HCT116 (cell line): ENCODE measurements at regions not wholly inside any gene's neighbourhood (a gene's known extent, or its start where the extent isn't known, plus 50 kb on each side); places are given as distances from the start of the nearest gene placed in this dataset.

Experiments used
- ATAC-seq: fragments of 200-7000 bp; cut with Tn5 transposase; 2 replicates; pipeline ENCODE4 v1.9.1; 2020; ENCODE audit warnings: mild to moderate bottlenecking, moderate library complexity
- BruUV-seq: library from RNA; stranded (reverse); fragments of 400-500 nt; replicated peaks from 2 replicates; lab custom pipeline; 2021; lab: Mats Ljungman, UMichigan
- CTCF ChIA-PET: fragments of 300-600 bp; sonication (Branson Sonifier 250); formaldehyde crosslinking; loops from one replicate; lab custom pipeline; 2021; ENCODE audit warnings: antibody characterized with exemption; lab: Charles Lee
- POLR2A ChIA-PET: fragments of 300-600, 350-600 bp; sonication (Branson Sonifier 250); formaldehyde crosslinking; loops from one replicate; lab custom pipeline; 2021; ENCODE audit warnings: antibody characterized with exemption; lab: Charles Lee
- RAD21 ChIA-PET, 2 experiments: fragments of 300-600 bp; sonication (Branson Sonifier 250); formaldehyde crosslinking; loops; one replicate each; lab custom pipeline; 2023; ENCODE audit warnings: low total read pairs in 2 of 2; ENCODE audit not compliant: uncharacterized antibody in 2 of 2, unreplicated experiment in 2 of 2, low non-redundant PET in 1 of 2; lab: Charles Lee
- DNase-seq: peaks from one replicate; pipeline ENCODE4 v3.0.0-alpha.2; 2010; ENCODE audit warnings: low read depth, low spot score
- H2AFZ ChIP-seq: fragments of 200-600 bp; shearing (Covaris generic), sonication (generic); 2 replicates; pipeline ENCODE4 v1.6.1; 2017; ENCODE audit warnings: low read depth, mixed run types, mixed read lengths, antibody characterized with exemption, low read length; ENCODE audit not compliant: poor library complexity, severe bottlenecking
- H3K27ac ChIP-seq: 2 replicates; pipeline ENCODE4 v1.5.1; 2012; ENCODE audit warnings: low read depth, low read length
- H3K27me3 ChIP-seq: fragments of 200-600 bp; sonication (generic); 2 replicates; pipeline ENCODE4 v1.6.1; 2016; ENCODE audit warnings: mixed run types, low read length, mixed read lengths; ENCODE audit not compliant: insufficient read depth
- H3K36me3 ChIP-seq, 2 experiments: fragments of 200-500 bp in 1 of 2; fragments of 200-600 bp in 1 of 2; sonication (Bioruptor generic) in 1 of 2; sonication (generic) in 1 of 2; 2 replicates each; pipeline versions ENCODE4 v1.5.1 to v1.6.1; 2014 to 2016; ENCODE audit warnings: low read length in 2 of 2, inconsistent platforms in 1 of 2, mixed read lengths in 1 of 2, mixed run types in 1 of 2; ENCODE audit not compliant: insufficient read depth in 2 of 2, control insufficient read depth in 1 of 2
- H3K4me1 ChIP-seq, 2 experiments: fragments of 200-600 bp in 1 of 2; sonication (generic) in 1 of 2; 2 replicates each; pipeline versions ENCODE4 v1.5.1 to v1.6.1; 2012 to 2017; ENCODE audit warnings: low read length in 2 of 2, inconsistent platforms in 1 of 2, mild to moderate bottlenecking in 1 of 2, mixed read lengths in 1 of 2, mixed run types in 1 of 2, moderate library complexity in 1 of 2; ENCODE audit not compliant: insufficient read depth in 2 of 2, control insufficient read depth in 1 of 2
- H3K4me2 ChIP-seq: fragments of 200-600 bp; sonication (generic); 2 replicates; pipeline ENCODE4 v1.6.1; 2017; ENCODE audit warnings: mixed run types, low read length, mixed read lengths
- H3K4me3 ChIP-seq, 2 experiments: fragments of 200-600 bp in 1 of 2; sonication (generic) in 1 of 2; replicated peaks in 1 of 2; 2 replicates each; pipeline ENCODE4 v1.5.1; 2011 to 2016; ENCODE audit warnings: low read length in 2 of 2, control low read depth in 1 of 2, low read depth in 1 of 2, mild to moderate bottlenecking in 1 of 2, mixed read lengths in 1 of 2, mixed run types in 1 of 2
- H3K79me2 ChIP-seq: fragments of 200-600 bp; sonication (generic); 2 replicates; pipeline ENCODE4 v1.6.1; 2017; ENCODE audit warnings: mild to moderate bottlenecking, mixed run types, low read length, moderate library complexity, mixed read lengths; ENCODE audit not compliant: insufficient read depth
- H3K9ac ChIP-seq: fragments of 200-600 bp; sonication (generic); 2 replicates; pipeline ENCODE4 v1.6.1; 2016; ENCODE audit warnings: low read length, mixed read lengths
- H3K9me2 ChIP-seq: fragments of 200-600 bp; sonication (generic), shearing (Covaris generic); 2 replicates; pipeline ENCODE4 v1.6.1; 2017; ENCODE audit warnings: mixed run types, mild to moderate bottlenecking, moderate library complexity; ENCODE audit not compliant: insufficient read depth
- H3K9me3 ChIP-seq, 2 experiments: fragments of 200-500 bp in 1 of 2; fragments of 200-600 bp in 1 of 2; sonication (Bioruptor generic) in 1 of 2; sonication (generic) in 1 of 2; 2 replicates each; pipeline ENCODE4 v1.6.1; 2014 to 2017; ENCODE audit warnings: low read length in 2 of 2, mixed read lengths in 2 of 2, inconsistent platforms in 1 of 2, low read depth in 1 of 2, mild to moderate bottlenecking in 1 of 2, mixed run types in 1 of 2, moderate library complexity in 1 of 2; ENCODE audit not compliant: control insufficient read depth in 1 of 2, insufficient read depth in 1 of 2
- H4K20me1 ChIP-seq: fragments of 200-600 bp; sonication (generic), shearing (Covaris generic); 2 replicates; pipeline ENCODE4 v1.6.1; 2017; ENCODE audit warnings: mixed run types, mild to moderate bottlenecking, moderate library complexity; ENCODE audit not compliant: insufficient read depth
- CBX3 ChIP-seq: IDR thresholded peaks from 2 replicates; pipeline ENCODE4 v1.6.1; 2012; ENCODE audit warnings: low read depth
- CEBPB ChIP-seq: IDR thresholded peaks from 2 replicates; pipeline ENCODE4 v1.6.1; 2012; ENCODE audit warnings: low read depth
- EGR1 ChIP-seq: IDR thresholded peaks from 2 replicates; pipeline ENCODE4 v1.6.1; 2012; ENCODE audit warnings: low read depth
- EZH2 ChIP-seq: fragments of 200-600 bp; sonication (generic); IDR thresholded peaks from 2 replicates; pipeline ENCODE4 v1.6.1; 2017; ENCODE audit warnings: antibody characterized with exemption, mixed run types
- JUND ChIP-seq: IDR thresholded peaks from 2 replicates; pipeline ENCODE4 v1.6.1; 2012
- RAD21 ChIP-seq: IDR thresholded peaks from 2 replicates; pipeline ENCODE4 v1.6.1; 2012; ENCODE audit warnings: low read depth, mild to moderate bottlenecking
- SIN3A ChIP-seq: IDR thresholded peaks from 2 replicates; pipeline ENCODE4 v1.6.1; 2012; ENCODE audit warnings: low read depth
- SP1 ChIP-seq: IDR thresholded peaks from 2 replicates; pipeline ENCODE4 v1.6.1; 2012; ENCODE audit warnings: low read depth
- SRF ChIP-seq: IDR thresholded peaks from 2 replicates; pipeline ENCODE4 v1.6.1; 2012; ENCODE audit warnings: low read depth
- YY1 ChIP-seq: IDR thresholded peaks from 2 replicates; pipeline ENCODE4 v1.6.1; 2011; ENCODE audit warnings: low read length, low read depth, moderate library complexity, mild to moderate bottlenecking; ENCODE audit not compliant: insufficient replicate concordance; ENCODE audit errors: extremely low read depth
- ZFX ChIP-seq: fragments of 450-650 bp; IDR thresholded peaks from 2 replicates; pipeline ENCODE4 v1.6.1; 2017
- intact Hi-C: fragments of 100-400 bp; cut with micrococcal nuclease; formaldehyde crosslinking; loops from 2 replicates; pipeline ENCODE4 v1.10.0; 2022
- TF ChIP-seq, protein P1 (sequence below): IDR thresholded peaks from 2 replicates; pipeline ENCODE4 v1.6.1; 2011; ENCODE audit warnings: mild to moderate bottlenecking, low read length, moderate library complexity; ENCODE audit not compliant: insufficient replicate concordance; ENCODE audit errors: extremely low read depth
- TF ChIP-seq, protein P2 (sequence below): IDR thresholded peaks from 2 replicates; pipeline ENCODE4 v1.6.1; 2012
- TF ChIP-seq, protein P3 (sequence below), 3 experiments: fragments of 200-600 bp in 1 of 3; sonication (generic) in 1 of 3; IDR thresholded peaks in 2 of 3; conservative IDR thresholded peaks in 1 of 3; 2 replicates each; pipeline ENCODE4 v1.5.1; 2012 to 2017; ENCODE audit warnings: low read depth in 2 of 3, low read length in 2 of 3, antibody characterized with exemption in 1 of 3, borderline replicate concordance in 1 of 3, control low read depth in 1 of 3, mild to moderate bottlenecking in 1 of 3, mixed read lengths in 1 of 3, mixed run types in 1 of 3, moderate library complexity in 1 of 3; ENCODE audit not compliant: insufficient read depth in 1 of 3
- TF ChIP-seq, protein P4 (sequence below): IDR thresholded peaks from 2 replicates; pipeline ENCODE4 v1.6.1; 2012; ENCODE audit warnings: low read depth

DNA sequence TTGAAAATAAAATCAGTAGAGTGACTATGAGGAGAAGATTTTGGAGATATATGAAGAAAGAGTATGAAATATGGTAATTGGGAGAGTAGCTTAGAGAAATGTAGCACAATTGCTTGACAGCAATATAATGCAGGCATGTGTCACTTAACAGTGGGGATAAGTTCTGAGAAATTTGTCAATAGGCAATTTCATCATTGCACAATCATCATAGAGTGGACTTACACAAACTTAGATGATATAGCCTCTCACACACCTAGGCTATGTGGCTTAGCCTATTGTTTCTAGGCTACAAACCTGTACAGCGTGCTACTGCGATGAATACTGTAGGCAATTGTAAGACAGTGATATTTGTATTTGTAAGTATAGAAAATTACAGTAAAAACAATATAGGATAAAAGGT, 573.6 kb downstream of the JRKL start:
- H3K9ac ChIP-seq = no peak overlapping the region
- no peak for ATAC-seq
- ChIA-PET RAD21 (no interaction called here), POLR2A (no interaction called here), CTCF (no interaction called here)
- H3K9me2 ChIP-seq = no peaks in the 10 kb centered on the region
- H3K4me1 ChIP-seq = no peaks in the 10 kb centered on the region
- peaks cover 8 to 11% of the 10 kb centered on the region in 2 experiments; a peak in 2 of 4 replicates for H3K9me3 ChIP-seq
- H4K20me1 ChIP-seq = no peaks in the 10 kb centered on the region
- no peaks in the 10 kb centered on the region for H3K79me2 ChIP-seq
- H3K27me3 ChIP-seq = no peaks in the 10 kb centered on the region
- no TSS peak for BruUV-seq
- H3K27ac ChIP-seq = no peak overlapping the region
- H3K4me2 ChIP-seq = no peak overlapping the region
- intact Hi-C loops = no loop called here
- H3K4me3 ChIP-seq = no peak overlapping the region
- DNase-seq = no peak
- H3K36me3 ChIP-seq = no peaks in the 10 kb centered on the region
- no peak for TF ChIP-seq CBX3
- TF ChIP-seq, protein P1, sequence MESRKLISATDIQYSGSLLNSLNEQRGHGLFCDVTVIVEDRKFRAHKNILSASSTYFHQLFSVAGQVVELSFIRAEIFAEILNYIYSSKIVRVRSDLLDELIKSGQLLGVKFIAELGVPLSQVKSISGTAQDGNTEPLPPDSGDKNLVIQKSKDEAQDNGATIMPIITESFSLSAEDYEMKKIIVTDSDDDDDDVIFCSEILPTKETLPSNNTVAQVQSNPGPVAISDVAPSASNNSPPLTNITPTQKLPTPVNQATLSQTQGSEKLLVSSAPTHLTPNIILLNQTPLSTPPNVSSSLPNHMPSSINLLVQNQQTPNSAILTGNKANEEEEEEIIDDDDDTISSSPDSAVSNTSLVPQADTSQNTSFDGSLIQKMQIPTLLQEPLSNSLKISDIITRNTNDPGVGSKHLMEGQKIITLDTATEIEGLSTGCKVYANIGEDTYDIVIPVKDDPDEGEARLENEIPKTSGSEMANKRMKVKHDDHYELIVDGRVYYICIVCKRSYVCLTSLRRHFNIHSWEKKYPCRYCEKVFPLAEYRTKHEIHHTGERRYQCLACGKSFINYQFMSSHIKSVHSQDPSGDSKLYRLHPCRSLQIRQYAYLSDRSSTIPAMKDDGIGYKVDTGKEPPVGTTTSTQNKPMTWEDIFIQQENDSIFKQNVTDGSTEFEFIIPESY = no peak
- TF ChIP-seq EGR1 = no peak
- no peak for TF ChIP-seq EZH2
- TF ChIP-seq, protein P2, sequence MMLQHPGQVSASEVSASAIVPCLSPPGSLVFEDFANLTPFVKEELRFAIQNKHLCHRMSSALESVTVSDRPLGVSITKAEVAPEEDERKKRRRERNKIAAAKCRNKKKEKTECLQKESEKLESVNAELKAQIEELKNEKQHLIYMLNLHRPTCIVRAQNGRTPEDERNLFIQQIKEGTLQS = no peak
- TF ChIP-seq, protein P3, sequence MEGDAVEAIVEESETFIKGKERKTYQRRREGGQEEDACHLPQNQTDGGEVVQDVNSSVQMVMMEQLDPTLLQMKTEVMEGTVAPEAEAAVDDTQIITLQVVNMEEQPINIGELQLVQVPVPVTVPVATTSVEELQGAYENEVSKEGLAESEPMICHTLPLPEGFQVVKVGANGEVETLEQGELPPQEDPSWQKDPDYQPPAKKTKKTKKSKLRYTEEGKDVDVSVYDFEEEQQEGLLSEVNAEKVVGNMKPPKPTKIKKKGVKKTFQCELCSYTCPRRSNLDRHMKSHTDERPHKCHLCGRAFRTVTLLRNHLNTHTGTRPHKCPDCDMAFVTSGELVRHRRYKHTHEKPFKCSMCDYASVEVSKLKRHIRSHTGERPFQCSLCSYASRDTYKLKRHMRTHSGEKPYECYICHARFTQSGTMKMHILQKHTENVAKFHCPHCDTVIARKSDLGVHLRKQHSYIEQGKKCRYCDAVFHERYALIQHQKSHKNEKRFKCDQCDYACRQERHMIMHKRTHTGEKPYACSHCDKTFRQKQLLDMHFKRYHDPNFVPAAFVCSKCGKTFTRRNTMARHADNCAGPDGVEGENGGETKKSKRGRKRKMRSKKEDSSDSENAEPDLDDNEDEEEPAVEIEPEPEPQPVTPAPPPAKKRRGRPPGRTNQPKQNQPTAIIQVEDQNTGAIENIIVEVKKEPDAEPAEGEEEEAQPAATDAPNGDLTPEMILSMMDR (IDR thresholded peaks at IDR 0.05 in 2 of 3, conservative IDR thresholded peaks at IDR 0.05 in 1 of 3; ENCODE audit: borderline replicate concordance in 1 of 3, insufficient read depth in 1 of 3, low read depth in 2 of 3, low read length in 2 of 3) = no peak
- TF ChIP-seq YY1 = no peak
- no peak for TF ChIP-seq SP1
- no peak for TF ChIP-seq JUND
- TF ChIP-seq SIN3A = no peak
- TF ChIP-seq, protein P4, sequence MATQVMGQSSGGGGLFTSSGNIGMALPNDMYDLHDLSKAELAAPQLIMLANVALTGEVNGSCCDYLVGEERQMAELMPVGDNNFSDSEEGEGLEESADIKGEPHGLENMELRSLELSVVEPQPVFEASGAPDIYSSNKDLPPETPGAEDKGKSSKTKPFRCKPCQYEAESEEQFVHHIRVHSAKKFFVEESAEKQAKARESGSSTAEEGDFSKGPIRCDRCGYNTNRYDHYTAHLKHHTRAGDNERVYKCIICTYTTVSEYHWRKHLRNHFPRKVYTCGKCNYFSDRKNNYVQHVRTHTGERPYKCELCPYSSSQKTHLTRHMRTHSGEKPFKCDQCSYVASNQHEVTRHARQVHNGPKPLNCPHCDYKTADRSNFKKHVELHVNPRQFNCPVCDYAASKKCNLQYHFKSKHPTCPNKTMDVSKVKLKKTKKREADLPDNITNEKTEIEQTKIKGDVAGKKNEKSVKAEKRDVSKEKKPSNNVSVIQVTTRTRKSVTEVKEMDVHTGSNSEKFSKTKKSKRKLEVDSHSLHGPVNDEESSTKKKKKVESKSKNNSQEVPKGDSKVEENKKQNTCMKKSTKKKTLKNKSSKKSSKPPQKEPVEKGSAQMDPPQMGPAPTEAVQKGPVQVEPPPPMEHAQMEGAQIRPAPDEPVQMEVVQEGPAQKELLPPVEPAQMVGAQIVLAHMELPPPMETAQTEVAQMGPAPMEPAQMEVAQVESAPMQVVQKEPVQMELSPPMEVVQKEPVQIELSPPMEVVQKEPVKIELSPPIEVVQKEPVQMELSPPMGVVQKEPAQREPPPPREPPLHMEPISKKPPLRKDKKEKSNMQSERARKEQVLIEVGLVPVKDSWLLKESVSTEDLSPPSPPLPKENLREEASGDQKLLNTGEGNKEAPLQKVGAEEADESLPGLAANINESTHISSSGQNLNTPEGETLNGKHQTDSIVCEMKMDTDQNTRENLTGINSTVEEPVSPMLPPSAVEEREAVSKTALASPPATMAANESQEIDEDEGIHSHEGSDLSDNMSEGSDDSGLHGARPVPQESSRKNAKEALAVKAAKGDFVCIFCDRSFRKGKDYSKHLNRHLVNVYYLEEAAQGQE = no peak
- no peak for TF ChIP-seq RAD21
- TF ChIP-seq CEBPB = no peak
- TF ChIP-seq SRF = no peak
- TF ChIP-seq ZFX = no peak
- no peak overlapping the region for H2AFZ ChIP-seq
